ENCODE measurements at regions not wholly inside any gene's neighbourhood (a gene's known extent, or its start where the extent isn't known, plus 50 kb on each side); places are given as distances from the start of the nearest gene placed in this dataset.

- Histone ChIP-seq H3K4me2 (ENCODE audit: low read depth, low read length, poor library complexity, severe bottlenecking) (no peak overlapping the region), H3K9me2 (replicated peaks; ENCODE audit: insufficient read depth, low read length) (no peaks in the 10 kb centered on the region), H2AFZ (ENCODE audit: low read depth, low read length, severe bottlenecking) (no peak overlapping the region), H4K20me1 (ENCODE audit: low read depth, low read length) (no peaks in the 10 kb centered on the region), H3K27me3 (ENCODE audit: low read length) (no peaks in the 10 kb centered on the region), H3F3A (ENCODE audit: insufficient read depth) (no peaks in the 10 kb centered on the region), H3K27ac (ENCODE audit: low read depth, low read length) (no peak overlapping the region), H3K79me2 (ENCODE audit: insufficient read depth, low read length) (no peaks in the 10 kb centered on the region), H3K4me3 (ENCODE audit: insufficient read depth, low read length, poor library complexity, severe bottlenecking) (no peak overlapping the region), H3K9me3 (ENCODE audit: insufficient read depth, low read length) (no peaks in the 10 kb centered on the region), H3K9ac (ENCODE audit: low read length) (no peak overlapping the region), H3K36me3 (ENCODE audit: low read length) (no peaks in the 10 kb centered on the region)
- TF ChIP-seq, protein P1, sequence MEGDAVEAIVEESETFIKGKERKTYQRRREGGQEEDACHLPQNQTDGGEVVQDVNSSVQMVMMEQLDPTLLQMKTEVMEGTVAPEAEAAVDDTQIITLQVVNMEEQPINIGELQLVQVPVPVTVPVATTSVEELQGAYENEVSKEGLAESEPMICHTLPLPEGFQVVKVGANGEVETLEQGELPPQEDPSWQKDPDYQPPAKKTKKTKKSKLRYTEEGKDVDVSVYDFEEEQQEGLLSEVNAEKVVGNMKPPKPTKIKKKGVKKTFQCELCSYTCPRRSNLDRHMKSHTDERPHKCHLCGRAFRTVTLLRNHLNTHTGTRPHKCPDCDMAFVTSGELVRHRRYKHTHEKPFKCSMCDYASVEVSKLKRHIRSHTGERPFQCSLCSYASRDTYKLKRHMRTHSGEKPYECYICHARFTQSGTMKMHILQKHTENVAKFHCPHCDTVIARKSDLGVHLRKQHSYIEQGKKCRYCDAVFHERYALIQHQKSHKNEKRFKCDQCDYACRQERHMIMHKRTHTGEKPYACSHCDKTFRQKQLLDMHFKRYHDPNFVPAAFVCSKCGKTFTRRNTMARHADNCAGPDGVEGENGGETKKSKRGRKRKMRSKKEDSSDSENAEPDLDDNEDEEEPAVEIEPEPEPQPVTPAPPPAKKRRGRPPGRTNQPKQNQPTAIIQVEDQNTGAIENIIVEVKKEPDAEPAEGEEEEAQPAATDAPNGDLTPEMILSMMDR (IDR thresholded peaks at IDR 0.05; ENCODE audit: insufficient read depth, low read length, poor library complexity, severe bottlenecking): no peak
- TF ChIP-seq EZH2phosphoT487 (conservative IDR thresholded peaks at IDR 0.05; ENCODE audit: low read length): no peak
Measured at GRCh38 chr3:72246685-72247084, 461.7 kb upstream of the PROK2 start.

DNA sequence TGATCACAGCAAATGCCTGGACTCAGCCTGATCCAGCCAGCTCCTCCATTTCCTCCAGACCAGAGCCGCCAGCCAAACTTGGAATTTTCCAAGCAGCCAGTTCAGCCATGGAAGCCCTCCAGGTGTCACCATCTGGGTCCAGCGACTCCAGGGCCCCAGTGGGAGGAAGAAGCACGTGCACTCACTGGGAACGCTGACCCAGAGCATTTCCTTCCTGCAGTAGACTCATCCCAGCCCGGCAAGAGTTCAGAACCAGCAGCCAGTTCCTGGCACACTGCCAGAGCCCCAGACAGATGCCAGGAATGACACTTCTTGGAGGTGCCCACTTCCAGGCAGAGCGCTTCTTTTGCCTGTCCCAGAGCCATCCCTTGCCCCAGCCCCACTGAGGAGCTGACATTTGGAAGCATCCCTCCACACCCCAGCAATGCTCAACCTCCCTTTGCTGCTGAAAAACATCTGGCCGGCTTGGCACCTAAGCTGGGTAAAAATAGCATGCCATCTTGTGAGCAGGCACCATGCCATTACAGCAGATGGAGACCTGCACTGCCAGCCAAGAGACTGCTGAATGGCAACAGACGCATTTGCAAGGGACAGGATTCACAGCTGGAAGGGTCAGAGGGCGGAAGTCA lies 460.3 kb upstream of the PROK2 start:
- Histone ChIP-seq H3K4me2 (ENCODE audit: low read depth, low read length, poor library complexity, severe bottlenecking) (no peak overlapping the region), H3K9me2 (replicated peaks; ENCODE audit: insufficient read depth, low read length) (no peaks in the 10 kb centered on the region), H4K20me1 (ENCODE audit: low read depth, low read length) (no peaks in the 10 kb centered on the region), H2AFZ (ENCODE audit: low read depth, low read length, severe bottlenecking) (no peak overlapping the region), H3K27ac (ENCODE audit: low read depth, low read length) (no peak overlapping the region), H3K27me3 (ENCODE audit: low read length) (no peaks in the 10 kb centered on the region), H3F3A (ENCODE audit: insufficient read depth) (no peaks in the 10 kb centered on the region), H3K36me3 (ENCODE audit: low read length) (no peaks in the 10 kb centered on the region), H3K4me3 (ENCODE audit: insufficient read depth, low read length, poor library complexity, severe bottlenecking) (no peak overlapping the region), H3K9me3 (ENCODE audit: insufficient read depth, low read length) (no peaks in the 10 kb centered on the region), H3K79me2 (ENCODE audit: insufficient read depth, low read length) (no peaks in the 10 kb centered on the region), H3K9ac (ENCODE audit: low read length) (no peak overlapping the region)
- TF ChIP-seq, protein P1 (IDR thresholded peaks at IDR 0.05; ENCODE audit: insufficient read depth, low read length, poor library complexity, severe bottlenecking): no peak
- TF ChIP-seq EZH2phosphoT487 (conservative IDR thresholded peaks at IDR 0.05; ENCODE audit: low read length): no peak

GRCh38 chr3:72244396-72244795 lies 459.4 kb upstream of the PROK2 start:
- Histone ChIP-seq H3K27me3 (ENCODE audit: low read length) (no peaks in the 10 kb centered on the region), H3K36me3 (ENCODE audit: low read length) (no peaks in the 10 kb centered on the region), H3K79me2 (ENCODE audit: insufficient read depth, low read length) (no peaks in the 10 kb centered on the region), H3K9me3 (ENCODE audit: insufficient read depth, low read length) (no peaks in the 10 kb centered on the region), H3K27ac (ENCODE audit: low read depth, low read length) (no peak overlapping the region), H3K4me3 (ENCODE audit: insufficient read depth, low read length, poor library complexity, severe bottlenecking) (no peak overlapping the region), H4K20me1 (ENCODE audit: low read depth, low read length) (no peaks in the 10 kb centered on the region), H3F3A (ENCODE audit: insufficient read depth) (no peaks in the 10 kb centered on the region), H3K9me2 (replicated peaks; ENCODE audit: insufficient read depth, low read length) (no peaks in the 10 kb centered on the region), H3K9ac (ENCODE audit: low read length) (no peak overlapping the region), H3K4me2 (ENCODE audit: low read depth, low read length, poor library complexity, severe bottlenecking) (no peak overlapping the region), H2AFZ (ENCODE audit: low read depth, low read length, severe bottlenecking) (no peak overlapping the region)
- TF ChIP-seq EZH2phosphoT487 (conservative IDR thresholded peaks at IDR 0.05; ENCODE audit: low read length): no peak
- TF ChIP-seq, protein P1 (IDR thresholded peaks at IDR 0.05; ENCODE audit: insufficient read depth, low read length, poor library complexity, severe bottlenecking): no peak

Measured in SU-DHL-6 (cell line).